BLaER1 treated with 17β-estradiol and CSF1 and Interleukin-3, amounts not matched to agents 10 nM and 100 nM (cell line): ENCODE measurements at regions not wholly inside any gene's neighbourhood (a gene's known extent, or its start where the extent isn't known, plus 50 kb on each side); places are given as distances from the start of the nearest gene placed in this dataset.

Experiments used
- H3K27ac ChIP-seq, 11 experiments: shearing (Covaris generic); formaldehyde crosslinking; 2 replicates each; pipeline ENCODE4 v1.8.1; 2022
- H3K27me3 ChIP-seq, 11 experiments: shearing (Covaris generic); formaldehyde crosslinking; 2 replicates each; pipeline ENCODE4 v1.8.1; 2022
- H3K36me3 ChIP-seq, 11 experiments: shearing (Covaris generic); formaldehyde crosslinking; 2 replicates each; pipeline ENCODE4 v1.8.1; 2022
- H3K4me1 ChIP-seq, 10 experiments: shearing (Covaris generic); formaldehyde crosslinking; 2 replicates each; pipeline ENCODE4 v1.8.1; 2022
- H3K4me2 ChIP-seq, 11 experiments: shearing (Covaris generic); formaldehyde crosslinking; 2 replicates each; pipeline ENCODE4 v1.8.1; 2022
- H3K4me3 ChIP-seq, 10 experiments: shearing (Covaris generic); formaldehyde crosslinking; 2 replicates each; pipeline ENCODE4 v1.8.1; 2022
- H3K9ac ChIP-seq, 11 experiments: shearing (Covaris generic); formaldehyde crosslinking; 2 replicates each; pipeline ENCODE4 v1.8.1; 2022
- H3K9me3 ChIP-seq, 11 experiments: shearing (Covaris generic); formaldehyde crosslinking; replicated peaks in 1 of 11; 2 replicates each; pipeline ENCODE4 v1.8.1; 2022
- H4K20me1 ChIP-seq, 11 experiments: shearing (Covaris generic); formaldehyde crosslinking; 2 replicates each; pipeline ENCODE4 v1.8.1; 2022
- Cebpa-rat ChIP-seq, 11 experiments: shearing (Covaris generic); IDR thresholded peaks; 2 replicates each; pipeline ENCODE4 v1.8.1; 2022

DNA sequence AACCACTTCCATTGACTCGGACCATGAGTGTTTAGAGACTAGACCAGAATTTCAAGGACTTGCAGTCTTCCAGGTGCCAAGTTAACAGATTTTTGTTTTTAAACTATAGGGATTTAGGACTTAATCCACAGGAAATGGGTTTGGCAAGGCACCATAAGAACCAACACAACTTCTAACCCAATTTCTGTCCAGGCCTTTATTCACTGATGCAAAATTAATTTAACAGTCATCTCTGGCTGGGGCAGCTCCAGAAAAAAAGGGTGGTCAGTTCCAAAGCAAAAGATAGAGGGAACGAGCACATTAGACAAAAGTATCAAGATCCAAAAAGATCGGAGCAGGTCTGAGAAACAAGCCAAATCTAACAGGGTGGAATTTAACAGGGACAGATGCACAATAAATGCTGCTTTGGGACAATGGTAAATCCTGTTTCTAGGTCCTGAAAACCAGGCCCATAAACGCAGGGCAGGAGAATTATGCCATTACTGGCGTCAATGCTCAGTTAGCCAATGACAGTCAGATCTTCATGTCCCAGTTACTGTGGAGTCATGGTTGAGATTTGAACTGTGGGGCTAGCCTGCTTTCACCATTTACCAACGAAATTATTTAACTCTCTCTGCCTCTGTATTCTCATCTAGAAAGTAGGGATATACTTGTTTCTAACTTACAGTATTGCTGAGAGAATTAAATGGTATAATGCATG is 590.8 kb upstream of the BRINP1 start:
- Histone ChIP-seq H3K4me3 (no peak overlapping the region), H3K9me3 (no peaks in the 10 kb centered on the region), H3K9ac (no peak overlapping the region), H4K20me1 (no peaks in the 10 kb centered on the region), H3K27ac (no peak overlapping the region), H3K36me3 (no peaks in the 10 kb centered on the region), H3K4me1 (peaks cover 8 to 13% (median 10%) of the 10 kb centered on the region in 10 experiments; a peak in 19 of 20 replicates), H3K4me2 (no peak overlapping the region), H3K27me3 (no peaks in the 10 kb centered on the region)
- TF ChIP-seq Cebpa-rat (IDR thresholded peaks at IDR 0.05), result no peak

DNA sequence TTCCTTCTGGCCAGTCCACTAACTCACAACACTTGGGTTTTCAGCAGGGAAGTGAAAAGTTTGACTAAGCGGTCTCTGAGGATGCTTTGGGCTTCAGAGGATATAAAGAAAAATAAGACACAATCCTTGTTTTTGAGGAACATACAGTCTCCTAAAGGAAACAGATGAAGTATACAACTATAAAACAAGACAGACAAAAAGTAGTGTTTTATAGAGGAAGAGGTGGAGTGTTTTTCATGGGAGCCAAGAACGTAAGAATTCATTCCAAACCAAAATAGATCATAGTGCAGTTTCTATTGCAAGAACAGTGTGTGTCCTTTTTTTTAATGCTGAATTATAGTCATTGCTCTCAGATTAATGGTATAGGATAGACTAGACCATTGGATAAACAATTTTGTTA is 586.9 kb upstream of the BRINP1 start:
- no peaks in the 10 kb centered on the region for H3K9me3 ChIP-seq
- peaks cover 0 to 17% (median 8%) of the 10 kb centered on the region in 10 experiments; a peak in 11 of 20 replicates for H3K4me1 ChIP-seq
- no peak for TF ChIP-seq Cebpa-rat (IDR thresholded peaks at IDR 0.05)
- no peak overlapping the region for H3K9ac ChIP-seq
- no peak overlapping the region for H3K4me2 ChIP-seq
- H4K20me1 ChIP-seq, result no peaks in the 10 kb centered on the region
- H3K27me3 ChIP-seq, result no peaks in the 10 kb centered on the region
- no peak overlapping the region for H3K4me3 ChIP-seq
- H3K27ac ChIP-seq, result no peak overlapping the region
- no peaks in the 10 kb centered on the region for H3K36me3 ChIP-seq

DNA sequence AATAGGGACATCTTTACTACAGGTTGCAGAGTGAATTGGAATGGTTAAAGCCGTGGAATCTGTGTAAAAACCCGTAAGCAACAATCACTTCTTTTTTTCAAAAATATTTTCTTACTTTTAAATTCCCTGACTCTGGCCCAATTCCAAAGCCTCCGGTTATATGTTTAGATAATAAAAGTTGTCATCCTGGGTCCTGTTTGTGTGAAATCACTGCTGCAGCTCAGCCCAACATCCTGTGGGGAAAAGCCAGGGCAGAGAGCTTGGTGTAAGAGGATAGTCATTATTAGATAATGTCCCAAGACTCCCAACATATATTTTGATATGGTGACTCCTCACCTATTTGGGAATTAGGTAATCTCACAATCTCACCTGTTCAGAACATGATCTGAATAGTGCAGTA is 586.0 kb upstream of the BRINP1 start:
- no peak for TF ChIP-seq Cebpa-rat (IDR thresholded peaks at IDR 0.05)
- no peak overlapping the region for H3K4me3 ChIP-seq
- peaks cover 0 to 17% (median 8%) of the 10 kb centered on the region in 10 experiments; a peak in 11 of 20 replicates for H3K4me1 ChIP-seq
- H3K4me2 ChIP-seq, result no peak overlapping the region
- H3K36me3 ChIP-seq, result no peaks in the 10 kb centered on the region
- H3K9me3 ChIP-seq, result no peaks in the 10 kb centered on the region
- no peak overlapping the region for H3K27ac ChIP-seq
- no peak overlapping the region for H3K9ac ChIP-seq
- no peaks in the 10 kb centered on the region for H3K27me3 ChIP-seq
- no peaks in the 10 kb centered on the region for H4K20me1 ChIP-seq

DNA sequence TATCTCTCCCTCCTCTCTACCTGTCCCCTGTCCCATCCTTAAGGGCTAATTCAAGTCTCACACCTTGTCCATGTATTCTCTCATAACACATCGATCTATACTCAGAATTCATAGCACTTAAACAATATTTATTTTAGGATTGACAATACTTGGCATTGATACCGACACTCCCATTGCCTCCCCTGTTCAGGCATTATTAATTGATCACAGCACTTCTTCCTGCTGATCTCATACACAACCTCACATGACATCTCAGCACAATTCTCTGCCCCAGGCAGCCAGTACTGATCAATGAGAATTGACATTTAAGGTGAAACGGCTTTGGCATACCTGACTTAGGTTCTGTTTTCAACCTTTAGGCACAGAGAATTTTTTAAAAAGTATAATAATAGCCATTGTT is 582.4 kb upstream of the BRINP1 start:
- H3K27ac ChIP-seq, result no peak overlapping the region

DNA sequence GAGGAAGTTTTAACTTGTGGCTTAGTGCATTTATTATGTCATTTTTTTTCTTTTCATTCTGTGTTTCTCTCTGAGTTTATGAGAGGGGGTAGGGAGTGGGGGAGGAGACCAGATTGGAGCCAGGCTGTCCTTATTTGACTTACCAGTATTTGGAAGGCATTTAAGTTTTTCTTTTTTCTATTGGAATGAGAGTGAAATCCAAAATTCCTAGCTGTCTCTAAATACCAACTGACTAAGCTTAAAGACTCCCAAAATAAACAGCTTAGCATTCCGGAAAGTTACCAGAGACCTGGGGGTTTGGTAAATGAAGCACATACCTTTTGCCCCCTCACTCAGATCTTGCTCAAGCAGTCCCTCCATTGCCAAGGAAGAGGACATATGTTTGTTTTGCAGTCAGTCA is 581.9 kb upstream of the BRINP1 start:
- no peak for TF ChIP-seq Cebpa-rat (IDR thresholded peaks at IDR 0.05)
- no peak overlapping the region for H3K4me3 ChIP-seq
- H3K36me3 ChIP-seq, result no peaks in the 10 kb centered on the region
- peaks cover 0 to 20% (median 9%) of the 10 kb centered on the region in 10 experiments; a peak in 10 of 20 replicates for H3K4me1 ChIP-seq
- H4K20me1 ChIP-seq, result no peaks in the 10 kb centered on the region
- no peaks in the 10 kb centered on the region for H3K27me3 ChIP-seq
- H3K9ac ChIP-seq, result no peak overlapping the region
- H3K4me2 ChIP-seq, result no peak overlapping the region
- no peak overlapping the region for H3K27ac ChIP-seq
- H3K9me3 ChIP-seq, result no peaks in the 10 kb centered on the region

More for the DNA sequence above, 582.4 kb upstream of the BRINP1 start:
- Histone ChIP-seq H3K4me1 (peaks cover 0 to 17% (median 8%) of the 10 kb centered on the region in 10 experiments; a peak in 10 of 20 replicates), H3K4me2 (no peak overlapping the region), H3K4me3 (no peak overlapping the region), H3K27me3 (no peaks in the 10 kb centered on the region), H3K9ac (no peak overlapping the region), H3K9me3 (no peaks in the 10 kb centered on the region), H4K20me1 (no peaks in the 10 kb centered on the region), H3K36me3 (no peaks in the 10 kb centered on the region)
- TF ChIP-seq Cebpa-rat (IDR thresholded peaks at IDR 0.05), result no peak

DNA sequence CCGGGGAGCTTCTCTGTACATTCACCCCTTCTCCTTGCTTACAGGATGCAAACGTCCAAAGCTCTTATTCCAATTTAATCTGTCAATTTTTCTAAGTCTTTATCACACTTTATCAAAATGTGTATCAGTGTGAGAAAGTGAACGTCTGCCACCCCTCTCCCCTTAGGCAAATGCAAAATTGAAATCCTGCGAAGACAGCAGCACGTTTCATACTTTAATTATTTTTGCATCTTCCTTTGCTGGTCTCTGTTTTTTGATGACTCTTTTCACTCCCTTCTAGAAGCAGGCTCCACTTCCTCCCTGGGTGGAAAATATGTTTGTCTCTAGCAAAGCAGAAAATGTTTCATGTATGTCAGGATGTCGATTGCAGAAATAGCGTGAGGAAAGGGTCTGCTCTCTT is 576.5 kb upstream of the BRINP1 start:
- Histone ChIP-seq H3K27me3 (no peaks in the 10 kb centered on the region), H3K27ac (no peak overlapping the region), H3K9ac (no peak overlapping the region), H3K4me1 (peaks cover 0 to 10% (median 0%) of the 10 kb centered on the region in 10 experiments; a peak in 1 of 20 replicates), H3K36me3 (no peaks in the 10 kb centered on the region), H3K4me2 (peak overlapping the region in 3 of 11 experiments; percentile 2 to 24 (median 14); a peak in 2 of 22 replicates), H3K4me3 (no peak overlapping the region), H3K9me3 (no peaks in the 10 kb centered on the region), H4K20me1 (no peaks in the 10 kb centered on the region)
- TF ChIP-seq Cebpa-rat (IDR thresholded peaks at IDR 0.05), result no peak

DNA sequence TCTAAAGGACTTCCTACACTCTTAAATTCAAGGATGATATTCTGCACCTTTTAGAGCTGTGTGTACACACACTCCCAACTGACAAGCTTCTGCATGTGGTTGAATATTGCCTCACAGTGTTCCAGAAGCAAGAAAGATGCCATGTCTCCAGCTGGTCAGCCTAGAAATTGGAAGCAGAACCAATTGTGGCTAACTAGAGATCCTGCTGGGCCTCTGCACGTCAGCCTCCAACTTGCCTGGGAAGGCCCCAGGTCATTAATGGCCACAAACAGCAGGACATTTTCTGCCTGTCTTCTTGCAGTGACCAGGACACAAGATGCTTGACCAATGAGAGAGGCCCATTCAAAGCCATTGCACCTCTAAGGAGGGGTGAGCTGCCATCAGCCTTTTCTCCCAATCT is 571.9 kb upstream of the BRINP1 start:
- no peak overlapping the region for H3K27ac ChIP-seq
- H4K20me1 ChIP-seq, result no peaks in the 10 kb centered on the region
- H3K27me3 ChIP-seq, result no peaks in the 10 kb centered on the region
- H3K36me3 ChIP-seq, result no peaks in the 10 kb centered on the region
- no peak for TF ChIP-seq Cebpa-rat (IDR thresholded peaks at IDR 0.05)
- no peaks in the 10 kb centered on the region for H3K9me3 ChIP-seq
- peaks cover 0 to 7% (median 0%) of the 10 kb centered on the region in 10 experiments; a peak in 1 of 20 replicates for H3K4me1 ChIP-seq
- no peak overlapping the region for H3K4me2 ChIP-seq
- H3K4me3 ChIP-seq, result no peak overlapping the region
- H3K9ac ChIP-seq, result no peak overlapping the region

DNA sequence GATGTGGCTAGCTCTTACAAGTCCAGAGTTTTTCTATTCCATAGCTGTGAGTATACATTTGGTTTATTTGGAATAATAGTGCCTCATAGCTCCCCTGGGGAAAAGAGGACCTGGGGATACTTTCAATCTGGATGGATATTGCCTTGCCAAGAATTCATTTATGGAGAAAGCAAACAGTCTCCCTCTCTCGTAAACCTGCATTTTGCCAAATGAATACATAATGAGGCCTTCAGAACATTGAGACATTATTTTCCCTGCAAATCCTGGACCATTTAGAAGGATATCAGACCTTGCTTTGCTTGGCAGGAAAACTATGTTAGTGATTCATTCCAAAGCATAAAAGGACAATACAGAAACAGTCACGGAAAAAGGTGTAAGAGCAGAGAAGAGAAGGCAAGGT is 569.6 kb upstream of the BRINP1 start:
- Histone ChIP-seq H3K4me2 (no peak overlapping the region), H3K27ac (no peak overlapping the region), H3K9me3 (no peaks in the 10 kb centered on the region), H3K36me3 (no peaks in the 10 kb centered on the region), H3K9ac (no peak overlapping the region), H3K4me3 (no peak overlapping the region), H4K20me1 (no peaks in the 10 kb centered on the region), H3K27me3 (no peaks in the 10 kb centered on the region), H3K4me1 (no peaks in the 10 kb centered on the region)
- TF ChIP-seq Cebpa-rat (IDR thresholded peaks at IDR 0.05), result no peak

DNA sequence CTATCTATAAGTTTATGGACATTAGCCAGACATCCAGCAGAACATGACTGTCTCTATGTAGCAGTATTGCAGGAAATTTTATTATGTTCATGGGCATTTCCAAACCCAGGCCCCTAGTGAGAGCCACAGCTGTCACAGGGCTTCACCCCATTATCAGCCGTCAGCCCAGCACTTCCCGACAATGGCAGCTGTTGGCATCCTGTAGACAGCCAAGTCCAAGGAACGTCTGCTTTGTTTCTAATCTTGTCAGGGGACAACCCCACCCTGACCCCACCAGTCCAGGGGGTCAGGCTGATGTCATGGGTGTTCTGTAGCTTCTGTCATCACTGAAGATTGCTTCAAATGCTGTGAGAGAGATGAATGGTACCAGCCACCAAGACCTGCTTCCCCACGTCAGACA is 565.3 kb upstream of the BRINP1 start:
- Histone ChIP-seq H4K20me1 (no peaks in the 10 kb centered on the region), H3K4me2 (no peak overlapping the region), H3K9ac (no peak overlapping the region), H3K9me3 (0 out of 22 replicates have a peak, but pooled peaks cover 0 to 5% (median 0%) of the 10 kb centered on the region in 11 experiments), H3K4me1 (no peaks in the 10 kb centered on the region), H3K27me3 (no peaks in the 10 kb centered on the region), H3K4me3 (no peak overlapping the region), H3K27ac (no peak overlapping the region), H3K36me3 (no peaks in the 10 kb centered on the region)
- no peak for TF ChIP-seq Cebpa-rat (IDR thresholded peaks at IDR 0.05)

DNA sequence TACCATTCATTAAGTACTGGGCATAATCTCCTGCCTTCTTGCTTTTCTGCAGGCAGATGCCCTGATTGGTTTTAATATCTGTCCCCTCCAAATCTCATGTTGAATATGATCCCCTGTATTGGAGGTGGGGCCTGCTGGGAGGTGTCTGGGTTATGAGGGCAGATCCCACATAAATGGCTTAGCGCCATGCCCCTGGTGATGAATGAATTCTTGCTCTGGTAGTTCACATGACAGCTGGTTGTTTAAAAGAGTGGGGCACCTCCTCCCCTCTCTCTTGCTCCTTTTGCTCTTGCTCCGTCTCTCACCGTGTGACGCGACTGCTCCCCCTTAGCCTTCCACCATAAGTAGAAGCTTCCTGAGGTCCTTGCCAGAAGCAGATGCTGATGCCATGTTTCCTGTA is 564.0 kb upstream of the BRINP1 start:
- H4K20me1 ChIP-seq, result no peaks in the 10 kb centered on the region
- H3K36me3 ChIP-seq, result no peaks in the 10 kb centered on the region
- no peak overlapping the region for H3K4me3 ChIP-seq
- H3K27me3 ChIP-seq, result no peaks in the 10 kb centered on the region
- H3K9ac ChIP-seq, result no peak overlapping the region
- H3K27ac ChIP-seq, result no peak overlapping the region
- H3K4me1 ChIP-seq, result no peaks in the 10 kb centered on the region
- no peak overlapping the region for H3K4me2 ChIP-seq
- H3K9me3 ChIP-seq, result peaks cover 0 to 5% (median 0%) of the 10 kb centered on the region in 11 experiments; a peak in 1 of 22 replicates
- TF ChIP-seq Cebpa-rat (IDR thresholded peaks at IDR 0.05), result no peak
